HL-60 (cell line): ENCODE measurements at regions not wholly inside any gene's neighbourhood (a gene's known extent, or its start where the extent isn't known, plus 50 kb on each side); places are given as distances from the start of the nearest gene placed in this dataset.

Experiments
- DNase-seq, 2 experiments: peaks; one replicate each; pipeline ENCODE4 v3.0.0-alpha.2; 2010 to 2020; ENCODE audit warnings: low read depth in 1 of 2, low spot score in 1 of 2
- H3K27ac ChIP-seq: fragments of 250-450 bp; sonication (Bioruptor Pico); replicated peaks from 2 replicates; pipeline ENCODE4 v1.5.1; 2020; ENCODE audit warnings: mild to moderate bottlenecking, moderate library complexity
- H3K27me3 ChIP-seq: fragments of 250-450 bp; sonication (Bioruptor Pico); 2 replicates; pipeline ENCODE4 v1.5.1; 2021; ENCODE audit warnings: mild to moderate bottlenecking, moderate library complexity; ENCODE audit not compliant: insufficient read depth, poor library complexity, severe bottlenecking
- H3K4me3 ChIP-seq: replicated peaks from 2 replicates; pipeline ENCODE4 v1.5.1; 2011; ENCODE audit warnings: mild to moderate bottlenecking, control low read depth, low read length; ENCODE audit not compliant: insufficient read depth
- CTCF ChIP-seq: IDR thresholded peaks from one replicate; pipeline ENCODE4 v1.5.1; 2011; ENCODE audit warnings: low read length, control low read depth, inconsistent platforms; ENCODE audit not compliant: insufficient read depth
- GABPA ChIP-seq: IDR thresholded peaks from 2 replicates; pipeline ENCODE4 v1.6.1; 2012; ENCODE audit warnings: low read depth
- POLR2AphosphoS5 ChIP-seq: IDR thresholded peaks from 2 replicates; pipeline ENCODE4 v1.6.1; 2012; ENCODE audit warnings: low read depth
- REST ChIP-seq: IDR thresholded peaks from 2 replicates; pipeline ENCODE4 v1.6.1; 2012; ENCODE audit warnings: low read depth; ENCODE audit not compliant: insufficient replicate concordance
- SPI1 ChIP-seq: IDR thresholded peaks from 2 replicates; pipeline ENCODE4 v1.6.1; 2012; ENCODE audit warnings: low read depth, mild to moderate bottlenecking, borderline replicate concordance

DNA sequence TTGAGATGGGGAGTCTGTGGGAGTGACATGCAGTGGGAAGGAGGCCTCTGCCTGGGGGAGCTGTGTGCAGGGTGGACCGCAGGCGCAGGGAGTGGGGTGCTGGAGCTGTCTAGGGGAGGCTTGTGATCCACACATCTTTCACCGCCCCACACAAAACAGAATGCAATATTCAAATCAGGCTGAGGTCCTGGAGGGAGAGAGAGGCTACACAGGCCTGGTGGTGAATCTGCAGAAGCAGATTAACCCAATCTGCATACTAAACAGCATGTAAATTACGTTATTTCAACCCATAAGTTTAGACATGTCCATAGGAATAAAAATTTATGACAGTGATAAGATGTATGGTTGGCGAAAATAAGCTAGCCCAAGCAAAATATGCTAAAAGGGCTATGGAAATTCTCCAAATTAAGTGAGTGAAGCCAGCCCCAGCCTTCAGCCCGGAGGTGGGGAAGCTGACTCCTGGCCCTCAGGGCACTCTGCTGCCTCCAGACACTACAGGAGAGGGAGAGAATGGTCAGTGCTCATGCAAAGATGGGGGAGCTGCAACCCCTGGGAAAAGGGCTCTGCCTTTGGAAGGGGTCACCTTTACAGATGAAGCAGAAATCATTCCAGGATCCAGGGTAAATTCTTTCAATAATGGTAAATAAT is 156.2 kb upstream of the CTTNBP2NL start:
- no peak overlapping the region for H3K4me3 ChIP-seq
- H3K27ac ChIP-seq: no peak overlapping the region
- H3K27me3 ChIP-seq: no peaks in the 10 kb centered on the region
- no peak for TF ChIP-seq POLR2AphosphoS5
- TF ChIP-seq GABPA: no peak
- TF ChIP-seq SPI1: no peak
- no peak for TF ChIP-seq REST
- no peak for TF ChIP-seq CTCF
- DNase-seq: no peak

DNA sequence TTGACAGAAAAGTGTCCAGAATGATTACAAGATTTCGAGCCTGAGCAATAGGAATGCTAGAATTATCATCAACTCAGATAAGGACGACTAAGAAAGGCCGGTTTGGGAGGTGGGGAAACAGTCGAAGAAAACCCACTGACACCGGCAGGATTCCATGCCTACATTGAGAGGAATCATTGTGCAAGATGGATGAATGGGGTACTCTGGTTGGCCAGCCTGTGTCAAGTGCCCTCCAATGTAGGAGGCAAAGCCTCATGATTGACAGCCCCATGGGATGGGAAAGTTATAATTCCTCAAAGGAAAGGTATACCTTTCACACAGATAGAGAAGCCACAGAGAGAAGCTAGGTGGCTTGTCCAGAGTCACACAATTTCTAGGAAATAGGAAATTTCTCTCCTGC is 153.5 kb upstream of the CTTNBP2NL start:
- Histone ChIP-seq H3K27ac (no peak overlapping the region), H3K4me3 (no peak overlapping the region), H3K27me3 (no peaks in the 10 kb centered on the region)
- DNase-seq: no peak
- TF ChIP-seq GABPA (no peak), POLR2AphosphoS5 (no peak), REST (no peak), CTCF (no peak), SPI1 (no peak)

- Histone ChIP-seq H3K27ac (no peak overlapping the region), H3K4me3 (no peak overlapping the region), H3K27me3 (no peaks in the 10 kb centered on the region)
- no peak for TF ChIP-seq POLR2AphosphoS5
- no peak for TF ChIP-seq CTCF
- no peak for TF ChIP-seq SPI1
- TF ChIP-seq GABPA: no peak
- no peak for TF ChIP-seq REST
- no peak for DNase-seq
Observed at GRCh38 chr1:112244131-112244530, 151.9 kb upstream of the CTTNBP2NL start.
